Fibroblast of skin of left biceps (primary cell): ENCODE measurements at regions not wholly inside any gene's neighbourhood (a gene's known extent, or its start where the extent isn't known, plus 50 kb on each side); places are given as distances from the start of the nearest gene placed in this dataset.
"Not testable (repeated sequence)": the region's sequence is repeated elsewhere in the genome, so short reads cannot be mapped to it uniquely, and the experiment has no call there.

Source experiments
- DNase-seq, 2 experiments: peaks; one replicate each; pipeline ENCODE4 v3.0.0-alpha.2; 2013; ENCODE audit warnings: low read depth in 2 of 2

GRCh38 chr2:91422102-91422501, 2730.6 kb downstream of the RPIA start:
- DNase-seq = not testable (repeated sequence)

GRCh38 chr2:91427148-91427547, 2735.7 kb downstream of the RPIA start:
- not testable (repeated sequence) for DNase-seq

- not testable (repeated sequence) for DNase-seq
These were observed 2750.4 kb downstream of the RPIA start for GRCh38 chr2:91441932-91442245.

- DNase-seq = no peak
These were observed 2750.9 kb downstream of the RPIA start for GRCh38 chr2:91442246-91442905.

- DNase-seq = not testable (repeated sequence)
These were observed 2751.6 kb downstream of the RPIA start for GRCh38 chr2:91442906-91443729.

GRCh38 chr2:91443730-91444115, 2752.2 kb downstream of the RPIA start:
- DNase-seq = not testable (repeated sequence)

GRCh38 chr2:91445705-91446104, 2754.2 kb downstream of the RPIA start:
- DNase-seq = not testable (repeated sequence)

GRCh38 chr2:91446489-91446888, 2755.0 kb downstream of the RPIA start:
- DNase-seq = not testable (repeated sequence)

GRCh38 chr2:91446915-91447314, 2755.4 kb downstream of the RPIA start:
- not testable (repeated sequence) for DNase-seq

- DNase-seq = not testable (repeated sequence)
These were observed 2756.0 kb downstream of the RPIA start for GRCh38 chr2:91447508-91447907.

- DNase-seq = not testable (repeated sequence)
These were observed 2770.8 kb downstream of the RPIA start for GRCh38 chr2:91462292-91462691.

DNA sequence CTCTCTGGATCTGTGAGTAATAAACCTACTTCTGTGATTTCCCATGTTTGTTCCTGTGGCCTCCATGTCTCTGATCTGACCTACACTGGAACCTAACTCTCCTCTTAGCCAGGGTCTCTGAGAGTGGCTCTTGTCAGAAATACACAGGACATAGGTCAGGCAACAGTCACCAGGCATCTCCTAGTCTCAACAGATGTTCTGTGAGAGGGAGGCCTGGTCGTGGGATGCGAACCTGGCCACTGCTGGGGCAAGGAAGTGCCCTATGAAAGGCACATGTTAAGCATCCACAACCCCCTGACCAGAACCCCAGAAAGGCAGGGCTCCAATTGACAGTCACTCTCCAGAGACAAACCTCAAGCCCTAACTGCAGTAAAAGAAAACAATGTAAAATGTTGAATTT, 2771.5 kb downstream of the RPIA start:
- DNase-seq = not testable (repeated sequence)

DNA sequence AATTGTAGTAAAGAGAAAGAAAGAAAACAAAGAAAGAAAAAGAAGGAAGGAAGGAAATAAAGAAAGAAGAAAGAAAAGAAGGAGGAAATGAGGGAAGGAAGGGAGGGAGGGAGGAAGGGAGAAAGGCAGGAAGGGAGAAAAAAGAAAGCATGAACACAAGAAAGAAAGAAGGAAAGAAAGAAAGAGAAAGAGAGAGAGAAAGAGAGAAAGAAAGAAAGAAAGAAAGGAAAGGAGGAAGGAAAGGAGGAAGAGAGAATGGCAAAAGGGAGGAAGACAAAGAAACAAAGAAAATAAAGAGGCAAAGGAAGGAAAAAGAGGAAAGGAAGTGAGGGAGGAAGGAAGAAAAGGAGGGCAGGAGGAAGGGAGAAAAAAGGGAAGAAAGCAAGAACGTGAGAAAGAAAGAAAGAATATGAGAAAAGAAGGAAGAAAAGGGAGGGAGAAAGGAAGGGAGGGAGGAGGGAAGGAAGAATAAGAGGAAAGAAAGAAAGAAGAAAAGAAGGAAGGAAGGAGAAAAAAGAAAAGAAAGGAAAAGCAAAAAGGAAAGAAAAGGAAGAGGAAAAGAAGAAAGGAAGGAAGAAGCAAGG, 2775.4 kb downstream of the RPIA start:
- DNase-seq = not testable (repeated sequence)

DNA sequence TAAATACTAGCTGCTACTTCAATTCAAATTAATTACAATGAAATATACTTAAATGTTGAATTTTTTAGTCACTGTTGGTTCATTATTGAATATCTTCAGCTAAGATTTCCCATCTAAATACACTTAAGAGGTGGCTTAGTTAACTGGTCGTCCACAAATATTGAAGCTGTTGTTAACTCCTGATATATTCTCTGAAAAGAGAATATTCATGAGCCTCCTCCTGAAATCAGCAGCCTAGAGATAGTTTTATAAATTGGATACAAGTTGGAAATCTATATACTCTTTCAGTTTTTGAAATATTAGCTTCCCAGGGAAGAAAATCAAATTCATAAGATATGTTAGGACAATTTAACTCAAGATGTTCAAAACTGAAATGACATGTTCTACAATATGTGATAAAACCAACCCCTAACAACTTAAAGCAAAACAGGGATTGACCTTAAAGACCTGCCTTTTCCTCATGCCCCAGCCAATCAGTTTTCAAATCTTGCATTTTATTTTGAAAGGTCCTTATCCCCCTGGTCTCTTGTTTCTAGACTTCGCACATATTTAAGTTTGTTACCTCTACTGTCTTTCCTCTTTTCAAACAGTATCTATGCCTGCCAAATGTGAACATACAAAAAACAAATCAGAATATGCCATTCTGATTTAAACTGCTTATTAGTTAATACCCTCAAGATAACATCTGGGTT, 2784.9 kb downstream of the RPIA start:
- not testable (repeated sequence) for DNase-seq

DNA sequence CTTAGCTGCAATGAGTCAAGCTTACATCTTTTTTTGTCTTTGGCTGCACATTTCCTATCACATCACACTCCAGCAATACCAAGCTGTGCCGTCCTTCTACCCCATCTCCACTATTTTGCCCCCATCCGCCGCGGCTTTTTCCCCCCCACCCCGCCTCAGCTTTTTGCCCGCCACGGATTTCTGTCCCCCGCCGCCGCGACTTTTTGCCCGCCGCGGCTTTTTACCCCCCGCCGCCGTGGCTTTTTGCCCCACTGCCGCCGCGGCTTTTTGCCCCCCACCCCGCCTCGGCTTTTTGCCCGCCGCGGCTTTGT, 2785.4 kb downstream of the RPIA start:
- not testable (repeated sequence) for DNase-seq

- not testable (repeated sequence) for DNase-seq
These were observed 2785.8 kb downstream of the RPIA start for GRCh38 chr2:91477291-91477690.

GRCh38 chr2:91477731-91478672, 2786.5 kb downstream of the RPIA start:
- DNase-seq = no peak

DNA sequence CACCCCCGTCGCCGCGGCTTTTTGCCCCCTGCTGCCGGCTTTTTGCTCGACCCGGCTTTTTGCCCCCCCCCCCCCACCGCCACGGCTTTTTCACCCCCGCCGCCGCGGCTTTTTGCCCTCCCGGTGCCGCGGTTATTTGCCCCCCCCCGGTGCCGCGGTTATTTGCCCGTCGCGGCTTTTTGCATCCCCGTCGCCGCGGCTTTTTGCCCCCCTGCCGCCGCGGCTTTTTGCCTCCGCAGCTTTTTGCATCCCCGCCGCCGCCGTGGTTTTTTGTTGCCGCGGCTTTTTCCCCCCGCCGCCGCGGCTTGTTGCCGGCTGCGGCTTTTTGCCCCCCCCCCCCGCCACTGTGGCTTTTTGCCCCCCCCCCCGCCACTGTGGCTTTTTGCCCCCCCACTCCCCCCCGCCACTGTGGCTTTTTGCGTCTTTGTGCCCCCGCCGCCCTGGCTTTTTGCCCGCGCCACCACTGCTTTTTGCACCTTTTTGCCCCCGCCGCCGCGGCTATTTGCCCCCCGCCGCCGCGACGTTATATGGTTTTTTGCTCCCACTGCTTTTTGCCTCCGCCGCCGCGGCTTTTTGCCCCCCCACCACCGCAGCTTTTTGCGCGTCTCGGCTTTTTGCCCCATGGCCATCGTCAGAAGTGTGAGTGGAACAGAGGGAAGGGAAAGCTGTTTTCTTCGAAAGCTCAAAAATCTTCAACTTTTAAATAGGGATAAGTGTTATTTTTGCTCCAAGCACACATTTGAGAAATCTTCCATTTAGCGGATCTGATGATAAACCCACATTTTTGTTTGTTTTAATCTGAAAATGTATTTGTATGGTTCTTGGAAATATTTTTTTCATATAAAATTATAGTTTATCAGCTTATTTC, 2787.6 kb downstream of the RPIA start:
- DNase-seq = not testable (repeated sequence)

GRCh38 chr2:91485226-91485625, 2793.8 kb downstream of the RPIA start:
- not testable (repeated sequence) for DNase-seq
